Hepatocyte (in vitro differentiated cells): ENCODE measurements at regions not wholly inside any gene's neighbourhood (a gene's known extent, or its start where the extent isn't known, plus 50 kb on each side); places are given as distances from the start of the nearest gene placed in this dataset.
"Not testable (repeated sequence)": the region's sequence is repeated elsewhere in the genome, so short reads cannot be mapped to it uniquely, and the experiment has no call there.

Experiments used
- CTCF ChIP-seq: fragments of 200-600 bp; sonication (generic); IDR thresholded peaks from 2 replicates; pipeline ENCODE4 v1.5.1; 2016; ENCODE audit warnings: antibody characterized with exemption, mild to moderate bottlenecking; ENCODE audit not compliant: poor library complexity
- EZH2 ChIP-seq: fragments of 200-600 bp; sonication (generic); IDR thresholded peaks from 2 replicates; pipeline ENCODE4 v1.6.1; 2016; ENCODE audit warnings: antibody characterized with exemption, mild to moderate bottlenecking, borderline replicate concordance
- EZH2phosphoT487 ChIP-seq: fragments of 200-600 bp; sonication (generic); IDR thresholded peaks from one replicate; pipeline ENCODE4 v1.6.1; 2018; ENCODE audit warnings: antibody characterized with exemption, mild to moderate bottlenecking, low read depth, moderate library complexity; ENCODE audit not compliant: unreplicated experiment, severe bottlenecking

GRCh38 chr5:100379254-100379858, 155.8 kb upstream of the FAM174A start:
- TF ChIP-seq EZH2phosphoT487, CTCF, EZH2: not testable (repeated sequence)
